Gastroesophageal sphincter (tissue), 4 donors: ENCODE measurements at regions not wholly inside any gene's neighbourhood (a gene's known extent, or its start where the extent isn't known, plus 50 kb on each side); places are given as distances from the start of the nearest gene placed in this dataset.

Experiments
- ATAC-seq: fragments of 150-250 bp; one replicate; pipeline ENCODE4 v1.9.1; 2016; ENCODE audit warnings: mild to moderate bottlenecking, moderate library complexity
- H3K27ac ChIP-seq, 4 donors: fragments of 200-600 bp; sonication (generic) in 3 of 4; 1 replicate in 3 of 4; 2 replicates in 1 of 4; pipeline ENCODE4 v1.5.1; 2016 to 2019
- H3K27me3 ChIP-seq: fragments of 200-600 bp; sonication (generic); one replicate; pipeline ENCODE4 v1.5.1; 2019
- H3K36me3 ChIP-seq, 2 donors: fragments of 200-600 bp; sonication (generic); one replicate each; pipeline ENCODE4 v1.5.1; 2019; ENCODE audit warnings: control low read depth in 1 of 2
- H3K4me1 ChIP-seq, 3 donors: fragments of 200-600 bp; sonication (generic); 1 replicate in 2 of 3; 2 replicates in 1 of 3; pipeline ENCODE4 v1.5.1; 2016 to 2019; ENCODE audit warnings: control low read depth in 2 of 3
- H3K4me3 ChIP-seq, 2 donors: fragments of 200-600 bp; sonication (generic); one replicate each; pipeline ENCODE4 v1.5.1; 2019; ENCODE audit warnings: mild to moderate bottlenecking in 1 of 2, moderate library complexity in 1 of 2
- H3K9me3 ChIP-seq, 3 donors: fragments of 200-600 bp; sonication (generic); one replicate each; pipeline ENCODE4 v1.5.1; 2017 to 2019; ENCODE audit warnings: control low read depth in 2 of 3
- CTCF ChIP-seq, 4 experiments: fragments of 200-600 bp in 2 of 4; fragments of 450-650 bp in 2 of 4; sonication (generic) in 1 of 4; IDR thresholded peaks; one replicate each; pipeline ENCODE4 v1.5.1; 2017 to 2019; ENCODE audit warnings: antibody characterized with exemption in 4 of 4, mild to moderate bottlenecking in 2 of 4, moderate library complexity in 2 of 4
- EP300 ChIP-seq: sonication (generic); formaldehyde crosslinking; IDR thresholded peaks from one replicate; pipeline ENCODE4 v1.6.1; 2017; ENCODE audit warnings: antibody characterized with exemption, mild to moderate bottlenecking
- POLR2A ChIP-seq, 2 donors: fragments of 450-650 bp; IDR thresholded peaks; one replicate each; pipeline ENCODE4 v1.6.1; 2017; ENCODE audit warnings: antibody characterized with exemption in 2 of 2, mild to moderate bottlenecking in 2 of 2, moderate library complexity in 1 of 2
- POLR2AphosphoS5 ChIP-seq: sonication (generic); formaldehyde crosslinking; IDR thresholded peaks from one replicate; pipeline ENCODE4 v1.6.1; 2017; ENCODE audit warnings: antibody characterized with exemption
- WGBS, 2 donors: methylation state at CpG; one replicate each; pipeline ENCODE4 v1.1.5; 2018; ENCODE audit warnings: low coverage in 1 of 2; 5-methylcytosine and 5-hydroxymethylcytosine counted together

GRCh38 chr5:98637557-98637956 is 135.9 kb upstream of the RGMB start:
- 50 to 62% methylated on average over 3 of the region's 3 CpGs for WGBS, 2 donors
- Histone ChIP-seq H3K4me3 (no peak overlapping the region), H3K4me1 (peaks cover 0 to 40% (median 4%) of the 10 kb centered on the region in 3 donors), H3K27ac (no peak overlapping the region), H3K36me3 (no peaks in the 10 kb centered on the region), H3K9me3 (no peaks in the 10 kb centered on the region), H3K27me3 (no peaks in the 10 kb centered on the region)
- no peak for ATAC-seq
- TF ChIP-seq POLR2AphosphoS5 (no peak), CTCF (IDR thresholded peaks at IDR 0.05) (no peak), POLR2A (IDR thresholded peaks at IDR 0.05) (no peak), EP300 (no peak)

- Histone ChIP-seq H3K4me1 (peaks cover 0 to 42% (median 4%) of the 10 kb centered on the region in 3 donors), H3K4me3 (no peak overlapping the region), H3K9me3 (no peaks in the 10 kb centered on the region), H3K27ac (no peak overlapping the region), H3K27me3 (no peaks in the 10 kb centered on the region), H3K36me3 (no peaks in the 10 kb centered on the region)
- no peak for TF ChIP-seq CTCF (IDR thresholded peaks at IDR 0.05)
- TF ChIP-seq EP300, result no peak
- no peak for TF ChIP-seq POLR2A (IDR thresholded peaks at IDR 0.05)
- no peak for TF ChIP-seq POLR2AphosphoS5
- no peak for ATAC-seq
- WGBS, 2 donors, result 47 to 62% methylated on average over 2 of the region's 2 CpGs
Measured at GRCh38 chr5:98638111-98638510, 135.4 kb upstream of the RGMB start.

GRCh38 chr5:98638701-98639100 is 134.8 kb upstream of the RGMB start:
- TF ChIP-seq POLR2AphosphoS5 (no peak), CTCF (IDR thresholded peaks at IDR 0.05) (no peak), EP300 (no peak), POLR2A (IDR thresholded peaks at IDR 0.05) (no peak)
- no peak for ATAC-seq
- WGBS, 2 donors, result 48 to 75% methylated on average over 1 of the region's 1 CpG

GRCh38 chr5:98639274-98639673 is 134.2 kb upstream of the RGMB start:
- no peaks in the 10 kb centered on the region for H3K36me3 ChIP-seq
- TF ChIP-seq POLR2AphosphoS5, result no peak
- TF ChIP-seq POLR2A (IDR thresholded peaks at IDR 0.05), result no peak
- TF ChIP-seq CTCF (IDR thresholded peaks at IDR 0.05), result no peak
- no peak for TF ChIP-seq EP300
- ATAC-seq, result no peak
- WGBS, 2 donors, result 29% methylated on average over 1 of the region's 2 CpGs; no CpG with 5 or more reads in 1 of the 2 donors
- H3K27me3 ChIP-seq, result no peaks in the 10 kb centered on the region
- no peaks in the 10 kb centered on the region for H3K9me3 ChIP-seq
- H3K4me1 ChIP-seq, result peaks cover 0 to 47% (median 4%) of the 10 kb centered on the region in 3 donors
- H3K27ac ChIP-seq, result no peak overlapping the region
- H3K4me3 ChIP-seq, result no peak overlapping the region

More at GRCh38 chr5:98638701-98639100, 134.8 kb upstream of the RGMB start:
- Histone ChIP-seq H3K27ac (no peak overlapping the region), H3K4me3 (no peak overlapping the region), H3K27me3 (no peaks in the 10 kb centered on the region), H3K9me3 (no peaks in the 10 kb centered on the region), H3K36me3 (no peaks in the 10 kb centered on the region), H3K4me1 (peaks cover 0 to 47% (median 4%) of the 10 kb centered on the region in 3 donors)

- no peak for ATAC-seq
- 89 to 100% methylated on average over 1 of the region's 1 CpG for WGBS, 2 donors
- no peaks in the 10 kb centered on the region for H3K27me3 ChIP-seq
- no peaks in the 10 kb centered on the region for H3K36me3 ChIP-seq
- no peak overlapping the region for H3K27ac ChIP-seq
- H3K9me3 ChIP-seq, result no peaks in the 10 kb centered on the region
- peaks cover 0 to 32% (median 4%) of the 10 kb centered on the region in 3 donors for H3K4me1 ChIP-seq
- no peak overlapping the region for H3K4me3 ChIP-seq
- no peak for TF ChIP-seq EP300
- TF ChIP-seq CTCF (IDR thresholded peaks at IDR 0.05), result no peak
- no peak for TF ChIP-seq POLR2A (IDR thresholded peaks at IDR 0.05)
- TF ChIP-seq POLR2AphosphoS5, result no peak
Measured at GRCh38 chr5:98641671-98642070, 131.8 kb upstream of the RGMB start.
